ENCODE measurements at regions not wholly inside any gene's neighbourhood (a gene's known extent, or its start where the extent isn't known, plus 50 kb on each side); places are given as distances from the start of the nearest gene placed in this dataset.
"Not testable (repeated sequence)": the region's sequence is repeated elsewhere in the genome, so short reads cannot be mapped to it uniquely, and the experiment has no call there.

DNA sequence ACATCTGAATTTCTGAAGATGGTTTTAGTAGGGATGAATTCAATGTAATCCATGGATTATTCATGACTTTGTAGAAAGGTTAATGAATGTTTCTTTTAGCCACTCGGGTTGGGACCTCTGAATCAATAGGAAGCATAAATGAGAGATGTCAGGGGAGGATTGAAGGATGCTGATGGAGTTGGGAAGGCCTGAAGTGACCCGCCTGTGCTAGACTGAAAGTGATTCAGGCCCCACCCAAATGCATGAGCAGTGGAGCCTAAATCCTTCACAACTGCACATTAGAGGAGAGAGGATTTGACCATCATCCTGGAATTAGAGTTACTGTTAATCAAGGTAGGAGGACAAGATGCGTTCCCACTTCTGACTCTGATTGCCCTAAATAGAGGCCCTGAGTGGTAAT is 162.2 kb upstream of the PTPN20 start:
- TF ChIP-seq, protein P1, sequence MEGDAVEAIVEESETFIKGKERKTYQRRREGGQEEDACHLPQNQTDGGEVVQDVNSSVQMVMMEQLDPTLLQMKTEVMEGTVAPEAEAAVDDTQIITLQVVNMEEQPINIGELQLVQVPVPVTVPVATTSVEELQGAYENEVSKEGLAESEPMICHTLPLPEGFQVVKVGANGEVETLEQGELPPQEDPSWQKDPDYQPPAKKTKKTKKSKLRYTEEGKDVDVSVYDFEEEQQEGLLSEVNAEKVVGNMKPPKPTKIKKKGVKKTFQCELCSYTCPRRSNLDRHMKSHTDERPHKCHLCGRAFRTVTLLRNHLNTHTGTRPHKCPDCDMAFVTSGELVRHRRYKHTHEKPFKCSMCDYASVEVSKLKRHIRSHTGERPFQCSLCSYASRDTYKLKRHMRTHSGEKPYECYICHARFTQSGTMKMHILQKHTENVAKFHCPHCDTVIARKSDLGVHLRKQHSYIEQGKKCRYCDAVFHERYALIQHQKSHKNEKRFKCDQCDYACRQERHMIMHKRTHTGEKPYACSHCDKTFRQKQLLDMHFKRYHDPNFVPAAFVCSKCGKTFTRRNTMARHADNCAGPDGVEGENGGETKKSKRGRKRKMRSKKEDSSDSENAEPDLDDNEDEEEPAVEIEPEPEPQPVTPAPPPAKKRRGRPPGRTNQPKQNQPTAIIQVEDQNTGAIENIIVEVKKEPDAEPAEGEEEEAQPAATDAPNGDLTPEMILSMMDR (IDR thresholded peaks at IDR 0.05), result not testable (repeated sequence)
- TF ChIP-seq POLR2A (IDR thresholded peaks at IDR 0.05), result not testable (repeated sequence)

All from testis (tissue), 2 donors.